ENCODE measurements at regions not wholly inside any gene's neighbourhood (a gene's known extent, or its start where the extent isn't known, plus 50 kb on each side); places are given as distances from the start of the nearest gene placed in this dataset.

DNA sequence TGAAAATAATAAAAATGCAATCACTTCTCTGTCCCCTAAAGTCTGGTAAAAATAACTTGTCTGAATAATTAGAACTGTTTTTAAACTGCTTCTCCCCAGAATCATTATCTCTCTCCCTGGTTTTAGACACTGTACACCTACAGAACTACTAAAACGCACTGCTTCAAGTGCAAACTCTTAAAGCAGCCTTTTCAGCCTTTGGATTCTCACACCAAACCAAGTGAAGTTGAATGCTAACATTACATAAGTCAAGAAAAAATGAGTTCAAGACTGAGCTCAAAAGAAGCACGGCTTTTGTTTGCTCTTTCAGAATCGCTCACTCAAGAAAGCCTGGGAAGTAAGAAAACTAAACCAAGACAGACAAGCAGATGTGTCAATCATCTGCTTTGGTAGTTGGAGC lies 188.8 kb downstream of the LSM5 start:
- TF ChIP-seq ZC3H10 (CRISPR knock-in tag; IDR thresholded peaks at IDR 0.05) (no peak), TCF4 (CRISPR knock-in tag; IDR thresholded peaks at IDR 0.05; ENCODE audit: borderline replicate concordance) (no peak), CSDC2 (CRISPR knock-in tag; IDR thresholded peaks at IDR 0.05) (no peak), RARB (CRISPR knock-in tag; IDR thresholded peaks at IDR 0.05) (no peak), ZFP3 (CRISPR knock-in tag; IDR thresholded peaks at IDR 0.05) (no peak), ZNF8 (CRISPR knock-in tag; IDR thresholded peaks at IDR 0.05) (no peak)
- TF ChIP-seq, protein P1, sequence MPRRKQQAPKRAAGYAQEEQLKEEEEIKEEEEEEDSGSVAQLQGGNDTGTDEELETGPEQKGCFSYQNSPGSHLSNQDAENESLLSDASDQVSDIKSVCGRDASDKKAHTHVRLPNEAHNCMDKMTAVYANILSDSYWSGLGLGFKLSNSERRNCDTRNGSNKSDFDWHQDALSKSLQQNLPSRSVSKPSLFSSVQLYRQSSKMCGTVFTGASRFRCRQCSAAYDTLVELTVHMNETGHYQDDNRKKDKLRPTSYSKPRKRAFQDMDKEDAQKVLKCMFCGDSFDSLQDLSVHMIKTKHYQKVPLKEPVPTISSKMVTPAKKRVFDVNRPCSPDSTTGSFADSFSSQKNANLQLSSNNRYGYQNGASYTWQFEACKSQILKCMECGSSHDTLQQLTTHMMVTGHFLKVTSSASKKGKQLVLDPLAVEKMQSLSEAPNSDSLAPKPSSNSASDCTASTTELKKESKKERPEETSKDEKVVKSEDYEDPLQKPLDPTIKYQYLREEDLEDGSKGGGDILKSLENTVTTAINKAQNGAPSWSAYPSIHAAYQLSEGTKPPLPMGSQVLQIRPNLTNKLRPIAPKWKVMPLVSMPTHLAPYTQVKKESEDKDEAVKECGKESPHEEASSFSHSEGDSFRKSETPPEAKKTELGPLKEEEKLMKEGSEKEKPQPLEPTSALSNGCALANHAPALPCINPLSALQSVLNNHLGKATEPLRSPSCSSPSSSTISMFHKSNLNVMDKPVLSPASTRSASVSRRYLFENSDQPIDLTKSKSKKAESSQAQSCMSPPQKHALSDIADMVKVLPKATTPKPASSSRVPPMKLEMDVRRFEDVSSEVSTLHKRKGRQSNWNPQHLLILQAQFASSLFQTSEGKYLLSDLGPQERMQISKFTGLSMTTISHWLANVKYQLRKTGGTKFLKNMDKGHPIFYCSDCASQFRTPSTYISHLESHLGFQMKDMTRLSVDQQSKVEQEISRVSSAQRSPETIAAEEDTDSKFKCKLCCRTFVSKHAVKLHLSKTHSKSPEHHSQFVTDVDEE (CRISPR knock-in tag; IDR thresholded peaks at IDR 0.05): no peak
- TF ChIP-seq, protein P2, sequence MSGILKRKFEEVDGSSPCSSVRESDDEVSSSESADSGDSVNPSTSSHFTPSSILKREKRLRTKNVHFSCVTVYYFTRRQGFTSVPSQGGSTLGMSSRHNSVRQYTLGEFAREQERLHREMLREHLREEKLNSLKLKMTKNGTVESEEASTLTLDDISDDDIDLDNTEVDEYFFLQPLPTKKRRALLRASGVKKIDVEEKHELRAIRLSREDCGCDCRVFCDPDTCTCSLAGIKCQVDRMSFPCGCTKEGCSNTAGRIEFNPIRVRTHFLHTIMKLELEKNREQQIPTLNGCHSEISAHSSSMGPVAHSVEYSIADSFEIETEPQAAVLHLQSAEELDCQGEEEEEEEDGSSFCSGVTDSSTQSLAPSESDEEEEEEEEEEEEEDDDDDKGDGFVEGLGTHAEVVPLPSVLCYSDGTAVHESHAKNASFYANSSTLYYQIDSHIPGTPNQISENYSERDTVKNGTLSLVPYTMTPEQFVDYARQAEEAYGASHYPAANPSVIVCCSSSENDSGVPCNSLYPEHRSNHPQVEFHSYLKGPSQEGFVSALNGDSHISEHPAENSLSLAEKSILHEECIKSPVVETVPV (CRISPR knock-in tag; IDR thresholded peaks at IDR 0.05): no peak
- TF ChIP-seq, protein P3, sequence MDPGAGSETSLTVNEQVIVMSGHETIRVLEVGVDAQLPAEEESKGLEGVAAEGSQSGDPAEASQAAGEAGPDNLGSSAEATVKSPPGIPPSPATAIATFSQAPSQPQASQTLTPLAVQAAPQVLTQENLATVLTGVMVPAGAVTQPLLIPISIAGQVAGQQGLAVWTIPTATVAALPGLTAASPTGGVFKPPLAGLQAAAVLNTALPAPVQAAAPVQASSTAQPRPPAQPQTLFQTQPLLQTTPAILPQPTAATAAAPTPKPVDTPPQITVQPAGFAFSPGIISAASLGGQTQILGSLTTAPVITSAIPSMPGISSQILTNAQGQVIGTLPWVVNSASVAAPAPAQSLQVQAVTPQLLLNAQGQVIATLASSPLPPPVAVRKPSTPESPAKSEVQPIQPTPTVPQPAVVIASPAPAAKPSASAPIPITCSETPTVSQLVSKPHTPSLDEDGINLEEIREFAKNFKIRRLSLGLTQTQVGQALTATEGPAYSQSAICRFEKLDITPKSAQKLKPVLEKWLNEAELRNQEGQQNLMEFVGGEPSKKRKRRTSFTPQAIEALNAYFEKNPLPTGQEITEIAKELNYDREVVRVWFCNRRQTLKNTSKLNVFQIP (CRISPR knock-in tag; IDR thresholded peaks at IDR 0.05; ENCODE audit: borderline replicate concordance, low read depth): no peak
- no peak for ATAC-seq

DNA sequence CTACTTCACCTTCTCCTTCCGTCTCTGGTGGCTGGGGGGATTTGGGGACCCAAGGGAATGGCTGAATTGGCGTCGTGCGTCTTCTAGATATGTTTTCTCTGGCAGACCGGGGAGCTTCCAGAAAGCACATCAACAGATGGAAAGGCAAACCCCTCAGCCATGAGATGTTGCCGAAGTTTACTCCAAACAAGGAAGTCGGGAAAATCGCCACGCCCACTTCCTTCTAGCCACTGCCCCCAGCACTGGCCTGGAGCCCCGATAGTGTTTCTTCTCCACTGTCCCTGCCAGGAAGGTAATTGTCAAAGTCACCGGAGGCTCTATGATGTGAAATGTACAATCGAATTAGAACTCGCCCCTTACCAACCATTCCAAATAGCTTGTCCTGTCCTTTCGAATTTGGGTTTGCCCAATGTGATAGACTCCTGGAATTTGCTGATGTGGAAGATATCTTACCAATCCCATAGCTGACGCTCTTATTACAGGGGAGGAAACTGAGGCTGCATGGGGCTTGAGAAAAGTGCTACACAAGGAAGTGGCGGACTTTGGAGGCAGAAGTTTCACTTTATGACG lies 191.0 kb downstream of the LSM5 start:
- peak; percentile 31; the same call in 2 of the 3 replicates for ATAC-seq
- TF ChIP-seq OSR1 (CRISPR knock-in tag; IDR thresholded peaks at IDR 0.05): no peak
- TF ChIP-seq, protein P1 (CRISPR knock-in tag; IDR thresholded peaks at IDR 0.05): no peak

DNA sequence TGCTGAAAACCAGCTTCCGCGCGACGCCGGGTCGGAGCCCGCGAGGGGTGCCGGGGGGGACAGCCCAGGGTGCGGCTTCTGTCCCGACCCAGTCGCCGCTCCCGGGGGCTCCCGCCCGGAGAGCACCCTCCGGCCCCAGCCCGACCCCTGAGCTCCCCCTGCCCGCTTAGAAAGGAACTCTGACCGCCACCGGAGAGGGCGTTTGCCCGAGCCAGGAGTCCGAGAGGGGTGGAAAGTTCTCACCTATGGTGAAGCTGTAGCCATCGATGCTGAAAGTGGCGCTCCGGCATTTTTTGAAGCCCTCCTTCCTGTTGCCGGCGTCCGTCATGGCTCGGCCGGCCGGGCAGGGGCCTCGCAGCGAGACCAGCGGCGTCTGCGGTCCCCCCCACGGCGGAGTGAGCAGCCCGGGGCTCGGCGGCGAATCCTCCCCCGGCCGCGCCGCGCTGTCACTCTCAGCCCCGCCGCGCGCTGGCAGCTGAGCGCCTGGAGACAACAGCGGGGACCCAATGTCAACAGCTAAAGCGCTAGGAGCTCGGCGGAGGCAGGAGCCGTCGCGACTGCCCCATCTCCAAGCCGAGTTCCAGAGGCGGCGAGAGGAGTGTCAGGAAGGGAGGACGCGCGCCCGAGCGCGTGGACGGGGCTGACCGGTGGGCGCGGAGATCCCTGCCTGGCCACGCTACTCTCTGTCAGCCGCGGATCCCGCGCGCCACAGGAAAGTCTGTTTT lies 191.6 kb downstream of the LSM5 start:
- ATAC-seq: peak; percentile 34
- TF ChIP-seq ZNF8 (CRISPR knock-in tag; IDR thresholded peaks at IDR 0.05) (no peak), OSR1 (CRISPR knock-in tag; IDR thresholded peaks at IDR 0.05) (no peak), RARB (CRISPR knock-in tag; IDR thresholded peaks at IDR 0.05) (no peak), ESRRG (CRISPR knock-in tag; IDR thresholded peaks at IDR 0.05) (no peak), GLIS3 (CRISPR knock-in tag; IDR thresholded peaks at IDR 0.05) (no peak), ZFP3 (CRISPR knock-in tag; IDR thresholded peaks at IDR 0.05) (no peak), ZNF70 (CRISPR knock-in tag; IDR thresholded peaks at IDR 0.05) (no peak), ISL1 (CRISPR knock-in tag; IDR thresholded peaks at IDR 0.05) (no peak), ZC3H10 (CRISPR knock-in tag; IDR thresholded peaks at IDR 0.05) (no peak), ZFP30 (CRISPR knock-in tag; IDR thresholded peaks at IDR 0.05) (no peak), BACH2 (CRISPR knock-in tag; IDR thresholded peaks at IDR 0.05; ENCODE audit: borderline replicate concordance) (no peak), ARNTL (CRISPR knock-in tag; IDR thresholded peaks at IDR 0.05; ENCODE audit: borderline replicate concordance, low read depth) (no peak)
- TF ChIP-seq, protein P3 (CRISPR knock-in tag; IDR thresholded peaks at IDR 0.05; ENCODE audit: borderline replicate concordance, low read depth): no peak
- TF ChIP-seq, protein P1 (CRISPR knock-in tag; IDR thresholded peaks at IDR 0.05): no peak
- TF ChIP-seq, protein P4, sequence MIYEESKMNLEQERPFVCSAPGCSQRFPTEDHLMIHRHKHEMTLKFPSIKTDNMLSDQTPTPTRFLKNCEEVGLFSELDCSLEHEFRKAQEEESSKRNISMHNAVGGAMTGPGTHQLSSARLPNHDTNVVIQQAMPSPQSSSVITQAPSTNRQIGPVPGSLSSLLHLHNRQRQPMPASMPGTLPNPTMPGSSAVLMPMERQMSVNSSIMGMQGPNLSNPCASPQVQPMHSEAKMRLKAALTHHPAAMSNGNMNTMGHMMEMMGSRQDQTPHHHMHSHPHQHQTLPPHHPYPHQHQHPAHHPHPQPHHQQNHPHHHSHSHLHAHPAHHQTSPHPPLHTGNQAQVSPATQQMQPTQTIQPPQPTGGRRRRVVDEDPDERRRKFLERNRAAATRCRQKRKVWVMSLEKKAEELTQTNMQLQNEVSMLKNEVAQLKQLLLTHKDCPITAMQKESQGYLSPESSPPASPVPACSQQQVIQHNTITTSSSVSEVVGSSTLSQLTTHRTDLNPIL (CRISPR knock-in tag; IDR thresholded peaks at IDR 0.05; ENCODE audit: low read depth): no peak
- TF ChIP-seq, protein P2 (CRISPR knock-in tag; IDR thresholded peaks at IDR 0.05): no peak
